ENCODE measurements at regions not wholly inside any gene's neighbourhood (a gene's known extent, or its start where the extent isn't known, plus 50 kb on each side); places are given as distances from the start of the nearest gene placed in this dataset.
"Not testable (repeated sequence)": the region's sequence is repeated elsewhere in the genome, so short reads cannot be mapped to it uniquely, and the experiment has no call there.

GRCh38 chr7:149625340-149625946, 127.8 kb upstream of the ZNF746 start:
- Histone ChIP-seq H3K27ac (peak overlapping the region in 1 of 2 donors; percentile 89), H3K4me3 (peak overlapping the region; percentile 97), H3K4me1 (ENCODE audit: control insufficient read depth in 1 of 2, low read depth in 2 of 2) (peaks cover 17 to 19% of the 10 kb centered on the region in 2 donors), H3K36me3 (peaks cover 6% of the 10 kb centered on the region), H3K9me3 (no peaks in the 10 kb centered on the region), H3K27me3 (replicated peaks; ENCODE audit: insufficient read depth) (no peaks in the 10 kb centered on the region)
- peak; percentile 10 for DNase-seq (ENCODE audit: low spot score)
- TF ChIP-seq CTCF (IDR thresholded peaks at IDR 0.05), result peak; percentile 50
- ATAC-seq (ENCODE audit: insufficient number of reproducible peaks, low FRiP score, low read depth), result no peak

GRCh38 chr7:149624419-149625339, 127.1 kb upstream of the ZNF746 start:
- peaks cover 17 to 19% of the 10 kb centered on the region in 2 donors for H3K4me1 ChIP-seq (ENCODE audit: control insufficient read depth in 1 of 2, low read depth in 2 of 2)
- DNase-seq (ENCODE audit: low spot score), result peak; percentile 77
- no peaks in the 10 kb centered on the region for H3K9me3 ChIP-seq
- H3K4me3 ChIP-seq, result peak overlapping the region; percentile 97
- ATAC-seq (ENCODE audit: insufficient number of reproducible peaks, low FRiP score, low read depth), result peak; percentile 71
- peak overlapping the region; percentile 77 to 89 for H3K27ac ChIP-seq
- H3K36me3 ChIP-seq, result peaks cover 14% of the 10 kb centered on the region
- peak; percentile 95 for TF ChIP-seq CTCF (IDR thresholded peaks at IDR 0.05)
- no peaks in the 10 kb centered on the region for H3K27me3 ChIP-seq (replicated peaks; ENCODE audit: insufficient read depth)

- ATAC-seq (ENCODE audit: insufficient number of reproducible peaks, low FRiP score, low read depth) (no peak), DNase-seq (ENCODE audit: low spot score) (no peak)
- no peak for TF ChIP-seq CTCF (IDR thresholded peaks at IDR 0.05)
- Histone ChIP-seq H3K27ac (peak overlapping the region; percentile 77 to 89), H3K36me3 (peaks cover 21% of the 10 kb centered on the region), H3K4me1 (ENCODE audit: control insufficient read depth in 1 of 2, low read depth in 2 of 2) (peaks cover 17 to 19% of the 10 kb centered on the region in 2 donors), H3K9me3 (no peaks in the 10 kb centered on the region), H3K4me3 (peak overlapping the region; percentile 97), H3K27me3 (replicated peaks; ENCODE audit: insufficient read depth) (no peaks in the 10 kb centered on the region)
Observed at GRCh38 chr7:149624006-149624405, 126.4 kb upstream of the ZNF746 start.

GRCh38 chr7:149623262-149623997, 125.8 kb upstream of the ZNF746 start:
- not testable (repeated sequence) for ATAC-seq (ENCODE audit: insufficient number of reproducible peaks, low FRiP score, low read depth); H3K9me3 ChIP-seq; H3K27me3 ChIP-seq (replicated peaks; ENCODE audit: insufficient read depth)
- Histone ChIP-seq H3K36me3 (peaks cover 25% of the 10 kb centered on the region), H3K27ac (peak overlapping the region; percentile 77 to 89), H3K4me3 (peak overlapping the region; percentile 97), H3K4me1 (ENCODE audit: control insufficient read depth in 1 of 2, low read depth in 2 of 2) (peaks cover 17 to 19% of the 10 kb centered on the region in 2 donors)
- DNase-seq (ENCODE audit: low spot score), result peak; percentile 35

- H3K4me1 ChIP-seq (ENCODE audit: control insufficient read depth in 1 of 2, low read depth in 2 of 2), result peaks cover 17 to 19% of the 10 kb centered on the region in 2 donors
Observed at GRCh38 chr7:149622444-149623210, 125.0 kb upstream of the ZNF746 start.

More at GRCh38 chr7:149622444-149623210, 125.0 kb upstream of the ZNF746 start:
- no peak for TF ChIP-seq CTCF (IDR thresholded peaks at IDR 0.05)
- no peaks in the 10 kb centered on the region for H3K27me3 ChIP-seq (replicated peaks; ENCODE audit: insufficient read depth)
- H3K36me3 ChIP-seq, result peaks cover 34% of the 10 kb centered on the region
- DNase-seq (ENCODE audit: low spot score), result no peak
- ATAC-seq (ENCODE audit: insufficient number of reproducible peaks, low FRiP score, low read depth), result no peak
- H3K9me3 ChIP-seq, result no peaks in the 10 kb centered on the region
- H3K27ac ChIP-seq, result no peak overlapping the region
- peak overlapping the region; percentile 97 for H3K4me3 ChIP-seq

Measured in thoracic aorta (tissue), 2 donors.